Ishikawa (cell line): ENCODE measurements at regions not wholly inside any gene's neighbourhood (a gene's known extent, or its start where the extent isn't known, plus 50 kb on each side); places are given as distances from the start of the nearest gene placed in this dataset.

ENCODE experiments used
- CEBPB ChIP-seq: IDR thresholded peaks from 2 replicates; pipeline ENCODE4 v1.6.1; 2012
- CREB1 ChIP-seq: IDR thresholded peaks from 2 replicates; pipeline ENCODE4 v1.6.1; 2012; ENCODE audit warnings: low read depth
- EGR1 ChIP-seq: IDR thresholded peaks from 2 replicates; pipeline ENCODE4 v1.6.1; 2012
- EP300 ChIP-seq: IDR thresholded peaks from 2 replicates; pipeline ENCODE4 v1.6.1; 2012; ENCODE audit warnings: borderline replicate concordance
- FOXM1 ChIP-seq: IDR thresholded peaks from 2 replicates; pipeline ENCODE4 v1.6.1; 2012; ENCODE audit warnings: low read depth, borderline replicate concordance
- MAX ChIP-seq: IDR thresholded peaks from 2 replicates; pipeline ENCODE4 v1.6.1; 2012
- NFIC ChIP-seq: IDR thresholded peaks from 2 replicates; pipeline ENCODE4 v1.6.1; 2012
- RAD21 ChIP-seq: IDR thresholded peaks from 2 replicates; pipeline ENCODE4 v1.6.1; 2012; ENCODE audit warnings: low read depth
- REST ChIP-seq: IDR thresholded peaks from 2 replicates; pipeline ENCODE4 v1.6.1; 2012; ENCODE audit warnings: low read depth, mild to moderate bottlenecking
- TAF1 ChIP-seq: IDR thresholded peaks from 2 replicates; pipeline ENCODE4 v1.6.1; 2012; ENCODE audit warnings: low read depth, mild to moderate bottlenecking
- TCF12 ChIP-seq: IDR thresholded peaks from 2 replicates; pipeline ENCODE4 v1.6.1; 2012; ENCODE audit warnings: low read depth
- TEAD4 ChIP-seq: IDR thresholded peaks from 2 replicates; pipeline ENCODE4 v1.6.1; 2012
- USF1 ChIP-seq: IDR thresholded peaks from 2 replicates; pipeline ENCODE4 v1.6.1; 2012
- YY1 ChIP-seq: IDR thresholded peaks from 2 replicates; pipeline ENCODE4 v1.6.1; 2012; ENCODE audit warnings: low read depth
- ZBTB7A ChIP-seq: IDR thresholded peaks from 2 replicates; pipeline ENCODE4 v1.6.1; 2012; ENCODE audit warnings: low read depth

- TF ChIP-seq TAF1 (no peak), USF1 (no peak), REST (no peak), MAX (no peak), FOXM1 (no peak), CREB1 (no peak), YY1 (no peak), ZBTB7A (no peak), EP300 (no peak), TCF12 (no peak), NFIC (no peak), RAD21 (no peak), TEAD4 (no peak), EGR1 (no peak), CEBPB (no peak)
These were observed 220.2 kb upstream of the MYO3A start for GRCh38 chr10:25713894-25714240.

- TF ChIP-seq REST: no peak
- no peak for TF ChIP-seq USF1
- no peak for TF ChIP-seq EP300
- TF ChIP-seq ZBTB7A: no peak
- no peak for TF ChIP-seq TCF12
- no peak for TF ChIP-seq YY1
- TF ChIP-seq TEAD4: no peak
- no peak for TF ChIP-seq FOXM1
- TF ChIP-seq CEBPB: no peak
- no peak for TF ChIP-seq CREB1
- no peak for TF ChIP-seq MAX
- no peak for TF ChIP-seq NFIC
- TF ChIP-seq TAF1: no peak
- TF ChIP-seq EGR1: no peak
- no peak for TF ChIP-seq RAD21
These were observed 209.8 kb upstream of the MYO3A start for GRCh38 chr10:25724241-25724640.

- no peak for TF ChIP-seq EP300
- TF ChIP-seq TEAD4: no peak
- peak; percentile 61 for TF ChIP-seq RAD21
- no peak for TF ChIP-seq CEBPB
- TF ChIP-seq FOXM1: no peak
These were observed 207.9 kb upstream of the MYO3A start for GRCh38 chr10:25725917-25726716.

GRCh38 chr10:25738776-25739175 is 195.3 kb upstream of the MYO3A start:
- TF ChIP-seq MAX (no peak), CREB1 (no peak), USF1 (no peak), TEAD4 (no peak), NFIC (no peak)

GRCh38 chr10:25743832-25744231 is 190.2 kb upstream of the MYO3A start:
- no peak for TF ChIP-seq YY1
- TF ChIP-seq EGR1: no peak
- TF ChIP-seq ZBTB7A: no peak
- TF ChIP-seq USF1: no peak
- TF ChIP-seq TCF12: no peak
- TF ChIP-seq REST: no peak
